Fibroblast of skin of left quadriceps (primary cell): ENCODE measurements at regions not wholly inside any gene's neighbourhood (a gene's known extent, or its start where the extent isn't known, plus 50 kb on each side); places are given as distances from the start of the nearest gene placed in this dataset.

Experiments used
- DNase-seq, 2 experiments: peaks; one replicate each; pipeline ENCODE4 v3.0.0-alpha.2; 2013; ENCODE audit warnings: low read depth in 2 of 2

DNA sequence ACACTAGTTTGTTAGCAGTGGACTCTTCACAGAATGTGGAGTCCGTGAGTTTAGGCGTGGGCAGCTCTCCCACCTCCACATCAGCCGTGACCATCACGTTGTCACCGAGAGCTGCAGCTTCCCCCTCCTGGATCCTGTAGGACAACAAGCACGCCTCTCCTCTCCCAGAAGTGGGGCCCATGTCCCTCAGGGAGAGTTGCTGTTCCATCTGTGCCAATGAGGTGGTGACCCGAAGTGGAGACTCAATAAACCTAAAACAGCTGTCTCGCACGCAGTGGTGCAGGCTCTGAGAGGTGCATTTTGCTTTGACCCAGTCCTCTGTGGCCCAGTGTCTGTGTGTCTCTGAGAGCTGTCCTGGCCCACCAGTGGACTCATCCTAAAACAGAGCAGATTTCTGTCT is 456.5 kb upstream of the SOX11 start:
- DNase-seq = no peak

DNA sequence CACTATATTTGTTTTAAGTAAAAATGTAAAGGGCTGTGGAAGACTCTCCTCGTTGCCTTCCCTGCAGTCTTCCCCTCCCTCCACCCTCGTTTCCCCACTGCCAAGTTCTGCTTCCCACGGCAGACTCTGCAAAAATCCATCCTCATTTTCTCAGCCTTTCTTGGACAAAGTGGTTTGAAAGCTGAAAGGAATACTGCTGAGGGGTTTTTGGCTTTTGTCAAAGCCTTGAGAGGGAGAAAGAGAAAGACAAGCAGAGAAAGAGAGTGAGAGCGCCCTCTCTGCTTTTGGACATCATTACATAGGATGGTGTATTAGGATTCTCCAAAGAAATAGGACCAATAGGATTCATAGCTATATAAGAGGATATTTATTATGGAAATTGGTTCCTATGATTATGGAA is 455.9 kb upstream of the SOX11 start:
- DNase-seq = no peak

DNA sequence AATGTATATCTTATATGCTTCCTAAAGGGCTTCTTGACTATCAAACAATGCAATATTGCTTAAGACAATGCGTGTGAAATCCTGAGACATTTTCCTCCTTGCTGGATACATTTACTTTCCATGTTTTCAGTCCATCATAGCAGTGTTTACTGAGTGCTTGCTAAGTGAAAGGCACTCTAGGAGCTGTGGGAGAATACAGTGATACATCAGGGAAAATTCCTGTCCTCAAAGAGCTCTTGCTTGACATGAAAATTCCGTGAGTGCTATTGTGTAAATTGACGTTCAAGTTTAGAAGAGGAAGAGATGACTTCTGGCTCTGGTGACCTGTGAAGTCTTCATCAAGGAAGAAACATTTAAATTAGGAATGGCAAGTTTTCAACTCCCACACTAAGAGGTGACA is 449.4 kb upstream of the SOX11 start:
- DNase-seq = no peak

DNA sequence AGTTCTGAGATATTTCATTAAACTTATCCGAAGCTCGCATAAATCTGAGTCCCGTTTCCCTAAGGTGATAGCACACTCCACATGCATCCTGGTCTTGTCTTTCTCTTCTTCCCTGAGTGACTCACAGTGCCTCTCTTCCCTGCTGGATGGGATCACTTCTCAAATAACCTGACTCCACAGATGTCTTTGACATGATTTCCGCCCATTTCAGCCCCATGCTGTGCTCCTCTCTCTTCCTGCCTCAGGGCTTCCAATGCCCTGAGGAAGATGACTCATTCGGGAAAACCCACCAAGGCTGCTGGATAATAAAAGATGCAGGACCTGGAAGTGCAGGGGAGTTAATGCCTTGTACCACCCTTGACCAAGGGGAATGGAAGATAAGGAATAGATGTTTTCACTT is 441.7 kb upstream of the SOX11 start:
- peak; percentile 19 to 26 for DNase-seq

DNA sequence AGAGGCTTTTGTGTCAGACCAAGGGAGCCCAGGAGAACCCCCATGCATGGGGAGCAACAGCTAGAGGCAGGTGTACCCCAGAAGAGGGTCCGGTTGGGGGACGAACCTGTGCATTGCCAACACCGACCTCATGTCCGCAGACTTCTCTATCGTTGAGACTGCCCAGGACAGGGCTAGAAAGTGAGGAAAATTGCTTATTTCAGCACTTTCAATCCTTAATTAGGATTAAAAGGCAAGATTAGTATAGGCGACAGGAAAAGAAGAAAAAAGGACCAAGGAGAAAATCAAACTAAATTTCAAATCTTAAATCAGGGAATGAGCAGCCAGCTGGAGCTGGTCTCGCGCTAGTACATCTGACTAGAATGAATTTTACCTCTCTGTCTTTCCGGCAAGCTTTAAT is 438.9 kb upstream of the SOX11 start:
- DNase-seq = no peak

DNA sequence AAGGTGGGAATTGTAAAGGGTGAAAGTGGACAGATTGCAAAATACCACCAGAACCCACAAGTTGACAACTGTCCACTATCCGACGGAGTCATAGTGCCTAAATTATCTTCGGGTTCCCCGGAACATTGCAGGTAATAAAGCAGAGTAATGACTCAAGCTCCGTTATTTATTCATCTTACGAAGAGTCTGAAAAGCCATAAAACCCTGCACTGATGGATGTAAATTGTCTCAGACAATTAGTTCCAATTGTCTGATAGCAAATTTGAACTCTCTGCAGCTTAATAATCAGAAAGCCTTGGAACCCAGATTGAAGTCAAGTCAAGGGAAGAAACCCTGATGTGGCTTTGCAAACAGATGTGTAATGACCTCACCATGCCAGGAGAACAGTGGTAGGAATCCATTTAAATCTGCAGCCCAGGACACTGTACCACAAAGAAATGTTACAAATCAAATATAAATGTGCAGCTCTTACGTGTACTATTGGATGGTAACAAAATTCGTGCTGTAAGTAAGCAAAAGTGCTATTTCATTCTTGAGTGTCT is 437.3 kb upstream of the SOX11 start:
- DNase-seq = no peak

DNA sequence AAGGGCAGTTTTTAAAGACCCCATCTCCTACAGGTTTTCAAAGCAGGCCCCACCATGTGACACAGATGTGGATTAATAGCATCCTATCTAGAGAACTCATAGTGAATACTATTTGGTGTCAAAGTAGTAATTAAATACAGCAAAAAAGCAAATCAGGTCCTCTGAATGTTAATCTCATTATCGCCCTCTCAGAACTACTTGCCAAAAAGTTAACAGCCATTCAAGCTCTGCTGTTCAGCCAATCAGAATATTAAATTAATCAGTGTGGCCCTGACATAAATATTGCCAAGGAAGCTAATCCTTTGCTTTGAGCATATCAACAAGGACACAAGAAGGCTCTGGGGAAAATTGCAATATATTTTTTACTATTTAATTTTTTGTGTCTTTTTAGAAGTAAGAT is 428.9 kb upstream of the SOX11 start:
- no peak for DNase-seq

DNA sequence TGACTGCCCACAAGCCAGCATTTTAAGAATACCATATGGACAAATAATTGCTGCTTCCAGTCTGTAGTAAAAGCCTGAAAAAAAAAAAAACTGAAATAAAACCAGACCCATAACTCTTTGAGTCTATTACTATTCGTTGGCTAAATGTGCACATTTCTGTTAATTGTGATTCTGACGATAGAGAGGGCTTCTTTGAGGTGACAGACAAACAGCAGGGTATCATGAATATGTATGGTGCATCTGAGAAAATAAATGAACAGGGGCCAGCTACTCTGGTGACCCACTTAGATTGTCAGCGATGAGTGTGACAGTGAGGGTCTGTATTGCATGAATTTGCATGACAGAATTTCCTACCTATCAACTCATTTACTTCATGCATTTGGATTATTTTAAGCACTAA is 427.8 kb upstream of the SOX11 start:
- no peak for DNase-seq

DNA sequence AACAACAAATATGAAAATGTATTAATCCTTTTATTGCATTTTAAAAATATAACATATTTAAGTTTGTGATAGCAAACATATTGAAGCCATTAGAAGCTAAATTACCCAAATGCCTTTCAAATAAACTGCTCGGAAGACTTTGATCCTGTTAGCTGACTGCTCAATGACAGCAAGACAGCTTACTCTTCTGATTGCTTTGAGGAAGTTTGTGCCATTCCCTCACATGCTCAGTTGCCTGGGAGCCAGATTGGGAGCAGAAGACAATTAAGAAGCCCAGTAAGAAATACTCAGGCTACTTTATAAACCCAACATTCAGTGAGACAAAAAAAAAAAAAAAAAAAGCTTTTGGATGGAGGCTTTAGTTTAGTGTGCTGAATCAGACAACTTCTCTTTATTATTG is 407.1 kb upstream of the SOX11 start:
- no peak for DNase-seq

DNA sequence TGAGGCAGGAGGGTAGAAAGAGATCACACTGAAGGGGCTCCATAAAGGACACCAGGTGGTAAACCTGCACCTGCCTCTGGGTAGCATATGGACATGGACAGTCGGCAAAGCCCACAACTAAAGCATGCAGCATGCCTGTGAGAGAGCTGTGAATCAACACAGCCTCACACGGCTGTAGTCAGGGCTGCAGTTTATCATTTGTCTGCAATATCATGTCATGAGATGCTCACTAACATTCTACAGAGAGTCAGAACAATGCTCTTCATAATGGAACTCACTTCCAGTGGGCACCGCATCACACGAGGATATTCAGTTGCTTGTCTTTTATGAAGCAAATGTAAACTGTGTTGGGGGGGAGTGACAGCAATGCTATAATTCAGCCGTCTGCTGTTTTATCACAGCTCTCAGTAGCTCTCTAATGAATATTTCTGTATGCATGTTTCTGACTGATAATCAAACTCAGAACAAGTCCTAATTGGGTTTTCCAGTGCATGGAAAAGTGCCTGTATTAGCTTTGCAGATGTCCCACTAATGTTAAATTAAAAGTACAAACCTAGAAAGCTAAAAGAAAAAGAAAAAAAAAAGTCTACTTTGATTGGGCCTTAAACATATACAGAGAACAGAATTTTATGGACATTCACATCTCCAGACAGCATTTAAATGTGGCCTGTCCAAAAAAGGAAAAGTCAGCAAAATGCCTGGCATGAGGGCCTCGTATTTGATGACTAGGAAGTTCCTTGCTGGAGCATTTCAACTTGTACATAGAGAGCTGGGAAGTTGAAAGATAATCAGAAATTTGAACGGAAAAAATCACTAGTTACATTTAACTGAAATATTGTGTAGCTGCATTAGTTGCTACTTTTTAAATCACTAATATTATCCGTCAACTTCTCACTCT is 406.1 kb upstream of the SOX11 start:
- no peak for DNase-seq

DNA sequence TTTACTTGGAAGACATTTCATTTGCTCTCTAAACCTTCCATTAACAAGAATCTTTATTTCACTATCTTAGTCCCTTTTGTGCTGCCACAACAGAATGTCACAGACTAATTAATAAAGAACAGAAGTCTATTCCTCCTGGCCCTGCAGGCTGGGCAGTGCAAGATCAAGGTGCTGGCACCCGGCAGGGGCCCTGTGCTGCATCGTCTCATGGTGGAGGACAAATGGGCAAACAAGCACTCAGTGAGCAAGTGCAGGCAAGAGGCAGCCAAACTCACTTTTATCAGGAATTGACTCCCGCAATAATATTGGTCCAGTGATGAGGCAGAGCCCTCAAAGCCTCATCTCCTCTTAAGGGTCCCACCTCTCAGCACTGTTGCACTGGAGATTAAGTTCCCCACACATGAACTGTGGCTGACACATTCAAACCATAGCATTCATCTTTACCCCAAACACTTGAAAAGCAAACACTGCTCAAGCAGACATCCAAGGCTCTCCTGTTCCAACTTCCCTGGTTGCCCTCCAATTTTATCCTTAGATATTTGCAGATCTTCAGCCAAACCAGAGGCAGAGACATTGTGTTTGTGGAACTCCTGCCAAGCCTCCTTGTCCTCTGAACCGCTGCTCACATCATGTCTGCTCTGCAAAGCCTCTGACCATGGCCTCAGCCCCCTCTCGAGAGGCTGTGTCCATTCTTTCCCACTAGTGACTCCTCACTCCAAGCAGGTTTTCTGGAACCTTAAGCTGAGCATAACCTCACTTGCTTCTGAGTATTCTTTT is 404.4 kb upstream of the SOX11 start:
- no peak for DNase-seq

DNA sequence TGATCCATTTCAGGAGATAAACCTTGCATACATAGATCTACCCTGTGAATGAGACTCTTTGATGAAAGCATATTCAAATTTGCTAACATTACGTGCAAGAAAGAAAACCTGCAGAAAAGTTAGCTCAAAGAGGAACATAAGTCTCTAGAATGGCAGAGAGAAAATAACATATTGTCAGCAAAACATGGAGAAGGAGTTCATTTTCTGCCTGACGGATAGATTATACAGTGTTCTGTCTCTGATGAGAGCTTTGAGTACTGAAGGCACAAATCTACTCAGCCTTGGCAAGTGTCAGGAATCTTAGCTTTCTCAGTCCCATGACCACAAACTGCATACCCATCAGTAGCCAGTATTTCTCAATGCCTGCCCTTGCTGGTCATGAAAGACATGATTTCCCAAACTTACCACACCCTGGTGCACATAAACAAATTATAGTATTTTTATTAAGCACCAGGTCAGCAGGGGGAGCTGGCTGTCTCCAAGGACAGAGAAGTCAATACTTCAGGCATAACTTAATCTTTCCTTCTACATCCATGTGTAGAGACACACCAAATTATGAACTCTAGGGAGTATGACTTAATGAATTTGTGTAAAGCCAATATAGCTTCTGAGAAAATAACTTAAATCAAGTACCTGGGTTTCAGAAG is 401.2 kb upstream of the SOX11 start:
- DNase-seq = no peak

DNA sequence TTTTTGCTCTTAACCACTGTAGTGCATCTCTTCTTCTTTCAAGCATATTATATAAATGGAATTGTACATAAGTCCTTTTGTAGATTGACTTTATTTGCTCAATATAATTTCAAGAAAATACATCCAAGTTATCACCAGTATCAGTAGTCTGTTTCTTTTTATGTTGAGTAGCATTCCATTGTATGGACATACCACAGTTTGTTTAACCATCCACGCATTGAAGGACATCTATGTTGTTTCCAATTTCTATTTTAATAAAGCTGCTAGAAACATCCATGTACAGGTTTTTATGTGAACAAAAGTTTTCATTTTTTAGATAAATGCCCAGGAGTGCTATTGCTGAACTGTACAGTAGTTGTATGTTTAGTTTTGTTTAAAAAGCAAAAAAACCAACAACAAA is 387.5 kb upstream of the SOX11 start:
- DNase-seq = no peak

DNA sequence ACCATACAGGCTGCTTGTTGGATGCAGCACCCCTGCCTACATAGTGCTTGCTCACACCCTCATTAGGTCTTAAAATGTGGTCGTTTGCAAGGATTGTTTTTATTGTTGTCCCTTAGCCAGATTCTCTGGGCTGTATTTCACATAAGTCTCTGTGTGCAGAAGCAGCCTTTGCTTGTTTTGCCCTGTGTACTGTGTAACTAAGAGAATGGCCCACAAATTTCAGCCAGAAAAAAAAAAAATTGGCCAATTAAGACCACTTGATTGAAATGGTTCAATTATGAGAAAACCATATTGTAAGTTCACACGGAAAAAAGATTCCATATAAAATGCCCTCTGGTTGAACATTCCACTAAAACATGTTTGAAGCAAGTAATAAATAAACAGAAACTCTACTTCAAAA is 377.1 kb upstream of the SOX11 start:
- DNase-seq = no peak

DNA sequence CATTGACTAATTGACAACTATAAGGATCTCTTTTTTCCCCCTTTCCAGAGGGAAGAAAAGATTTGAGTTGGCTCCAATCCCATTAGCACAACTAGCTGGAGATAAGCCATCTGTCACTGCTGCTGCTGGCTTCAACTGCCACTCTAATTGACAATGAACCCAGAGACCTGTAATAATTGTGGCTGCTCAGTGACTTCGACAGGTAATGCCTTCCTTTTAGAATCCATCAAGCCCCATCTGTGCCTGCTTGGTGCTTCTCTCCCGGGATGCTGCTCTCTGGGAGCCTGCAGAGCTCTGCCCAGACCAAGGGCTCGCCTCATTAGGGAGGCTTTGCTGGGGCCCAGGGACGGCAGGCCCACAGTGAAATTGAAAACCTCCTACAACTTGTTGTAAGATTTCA is 376.7 kb upstream of the SOX11 start:
- no peak for DNase-seq

DNA sequence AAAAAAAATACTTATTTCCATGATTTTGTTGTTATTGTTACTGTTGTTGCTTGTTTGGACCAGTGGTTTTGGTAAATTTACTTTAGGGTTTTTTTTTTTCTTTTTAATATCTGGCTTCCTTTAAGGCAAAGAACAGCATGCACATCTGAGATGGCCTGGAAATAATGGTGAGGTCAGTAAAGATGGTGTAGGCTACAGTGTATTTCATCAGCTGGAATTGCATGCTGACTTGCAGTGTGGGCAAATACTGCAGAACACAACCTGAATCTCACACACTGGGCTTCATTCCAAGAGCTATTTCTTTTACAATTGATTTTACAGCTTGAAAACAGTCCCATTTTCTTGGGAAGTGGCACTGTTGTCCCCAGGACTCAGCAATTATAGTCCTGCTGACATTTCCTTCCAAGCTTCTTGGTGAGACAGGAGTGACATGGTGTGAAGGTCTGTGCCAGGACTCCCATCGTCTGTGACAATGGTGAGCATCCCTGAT is 376.1 kb upstream of the SOX11 start:
- DNase-seq = no peak

DNA sequence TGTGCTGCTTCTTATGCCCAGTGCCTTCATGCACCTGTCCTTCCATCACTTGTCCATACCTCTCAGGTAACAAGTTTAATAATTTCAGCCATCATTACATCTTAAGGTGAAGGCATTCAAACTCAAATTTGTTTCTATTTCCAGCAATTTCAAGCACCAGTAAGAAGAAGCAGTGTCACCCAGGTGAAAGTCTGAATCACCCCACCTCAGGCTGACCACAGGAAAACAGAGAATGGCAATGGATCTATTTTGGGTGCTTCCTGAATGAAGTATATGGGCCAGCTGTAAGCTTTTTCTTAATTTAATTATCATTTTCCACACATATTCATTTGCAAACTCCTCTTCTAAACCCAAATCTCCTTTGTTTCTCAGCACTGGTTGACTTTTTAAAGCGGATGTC is 372.7 kb upstream of the SOX11 start:
- no peak for DNase-seq

DNA sequence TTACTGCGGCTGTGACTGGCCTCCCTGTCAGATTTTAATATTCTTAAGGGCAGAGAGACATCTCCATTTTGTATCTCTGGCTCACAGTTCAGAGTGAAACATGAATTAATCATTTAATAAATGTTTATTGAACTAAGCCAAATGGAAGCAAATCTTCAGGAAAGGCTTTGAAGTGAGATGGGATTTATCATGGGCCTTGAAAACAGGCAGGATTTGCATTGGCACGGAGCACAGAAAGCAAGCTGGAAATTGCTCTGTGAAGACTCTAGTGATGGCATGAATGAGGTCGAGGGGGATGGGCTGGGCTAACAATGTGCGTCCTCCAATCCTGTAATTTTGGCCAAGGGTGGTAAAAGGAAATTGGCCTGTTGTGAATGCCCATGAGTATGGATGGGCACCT is 369.8 kb upstream of the SOX11 start:
- no peak for DNase-seq

DNA sequence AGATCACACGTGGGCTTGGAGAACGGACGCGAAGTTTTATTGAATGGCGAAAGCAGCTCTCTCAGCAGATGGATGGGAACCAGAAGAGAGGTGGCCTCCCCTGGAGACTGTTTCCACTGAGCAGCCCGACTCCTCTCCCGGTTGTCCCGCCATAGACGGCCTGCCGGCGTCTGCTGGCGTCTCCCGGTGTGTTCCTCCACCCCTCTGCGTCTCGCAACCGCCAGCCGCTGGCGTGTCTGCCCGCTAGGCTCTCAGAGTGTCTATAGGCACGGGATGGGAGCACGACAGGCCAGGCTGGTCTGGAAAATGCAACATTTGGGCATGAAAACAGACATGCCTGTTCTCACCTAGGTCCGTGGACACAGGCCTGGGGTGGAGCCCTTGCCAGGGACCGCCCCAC is 366.7 kb upstream of the SOX11 start:
- DNase-seq = no peak

DNA sequence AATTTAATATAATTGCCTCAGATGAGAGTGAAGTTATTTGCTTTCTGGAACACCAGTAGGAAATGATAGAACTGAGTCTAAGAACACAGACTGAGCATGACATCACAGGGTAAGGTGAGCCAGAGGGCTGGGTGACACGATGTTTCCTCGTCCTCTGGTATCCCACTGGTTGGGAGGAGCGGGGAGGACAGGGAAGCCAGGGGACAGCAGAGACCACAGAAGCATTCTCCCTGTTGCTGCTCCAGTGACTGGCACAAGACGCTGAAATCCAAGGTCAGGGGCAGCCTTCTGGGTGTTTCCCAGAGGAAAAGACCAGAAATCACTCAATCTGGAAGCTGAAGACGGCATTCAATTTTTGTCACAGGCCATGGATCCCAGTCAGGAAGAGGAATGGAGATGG is 363.4 kb upstream of the SOX11 start:
- DNase-seq = no peak

DNA sequence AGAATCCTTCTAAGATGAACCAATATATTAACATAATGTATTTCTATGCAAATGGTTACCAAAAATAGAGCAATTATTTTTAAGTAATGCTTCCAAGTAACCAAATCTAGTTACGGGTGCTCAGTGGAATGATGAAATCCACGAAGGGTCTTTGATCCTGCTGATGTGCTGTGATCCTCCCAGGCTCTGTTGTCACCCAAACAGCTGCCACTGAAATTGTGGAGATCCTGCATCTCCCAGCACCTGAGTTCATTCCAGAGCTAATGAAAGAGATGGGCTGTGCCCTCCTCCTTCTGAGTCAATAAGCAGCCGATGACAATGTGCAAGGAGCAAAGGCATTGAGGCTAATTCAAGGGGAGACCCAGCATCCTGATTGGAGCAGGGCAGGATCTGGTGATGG is 362.4 kb upstream of the SOX11 start:
- DNase-seq = no peak

DNA sequence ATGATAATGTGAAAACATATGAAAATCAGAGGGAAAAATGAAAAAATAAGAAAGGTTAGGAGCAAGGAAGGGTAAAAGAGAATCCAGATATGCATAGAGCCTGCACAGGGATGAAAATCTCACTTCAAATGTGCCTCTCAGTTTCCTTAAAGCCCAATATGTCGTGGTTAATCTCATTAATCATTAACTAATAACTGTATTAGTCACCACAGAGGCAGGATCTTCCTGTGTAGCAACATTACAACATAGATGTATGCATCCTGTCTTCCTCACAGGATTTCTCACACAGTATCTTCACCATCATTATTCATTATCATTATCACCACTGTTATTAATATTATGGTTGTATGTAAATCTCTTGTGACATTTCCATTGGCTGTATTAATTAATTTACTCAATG is 361.2 kb upstream of the SOX11 start:
- DNase-seq = no peak
